ENCODE measurements at regions not wholly inside any gene's neighbourhood (a gene's known extent, or its start where the extent isn't known, plus 50 kb on each side); places are given as distances from the start of the nearest gene placed in this dataset.

DNA sequence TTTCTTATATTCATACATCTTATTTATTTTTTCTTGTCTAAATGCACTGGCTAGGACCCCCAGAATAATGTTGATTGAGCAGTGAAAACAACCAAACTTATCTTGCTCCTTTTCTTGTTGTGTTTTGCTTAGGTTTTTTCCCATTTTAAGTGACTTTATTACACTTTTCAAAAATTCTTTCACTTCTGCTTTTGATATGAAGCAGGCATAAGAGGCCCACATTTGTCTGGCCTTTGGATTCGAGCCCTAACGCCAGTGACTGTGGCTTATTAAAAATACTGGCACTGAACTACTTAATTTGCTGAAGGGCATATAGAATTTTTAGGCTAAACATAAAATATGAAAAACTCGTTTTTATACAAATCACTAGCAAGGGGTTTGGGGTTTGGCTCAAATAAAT lies 197.0 kb downstream of the ASB9 start:
- FAIRE-seq (no peak), DNase-seq (ENCODE audit: low spot score) (no peak), ATAC-seq (no peak)
- no peak overlapping the region for H3K9ac ChIP-seq (ENCODE audit: insufficient read depth, low read depth, low read length)
- H2AFZ ChIP-seq (ENCODE audit: low read length), result no peak overlapping the region
- no peaks in the 10 kb centered on the region for H3K36me3 ChIP-seq (replicated peaks in 1 of 2; ENCODE audit: control insufficient read depth in 1 of 2, insufficient read depth in 2 of 2, low read length in 2 of 2)
- TF ChIP-seq SOX5 (CRISPR knock-in tag; IDR thresholded peaks at IDR 0.05; ENCODE audit: borderline replicate concordance) (no peak), PHF21A (CRISPR knock-in tag; IDR thresholded peaks at IDR 0.05) (no peak), ZNF567 (CRISPR knock-in tag; IDR thresholded peaks at IDR 0.05; ENCODE audit: borderline replicate concordance) (no peak), CHD4 (IDR thresholded peaks at IDR 0.05; ENCODE audit: borderline replicate concordance, low read length) (no peak), TSC22D2 (CRISPR knock-in tag; IDR thresholded peaks at IDR 0.05; ENCODE audit: borderline replicate concordance) (no peak), JARID2 (CRISPR knock-in tag; IDR thresholded peaks at IDR 0.05; ENCODE audit: insufficient replicate concordance) (no peak), NAIF1 (CRISPR knock-in tag; IDR thresholded peaks at IDR 0.05; ENCODE audit: borderline replicate concordance) (no peak), ZNF160 (CRISPR knock-in tag; IDR thresholded peaks at IDR 0.05) (no peak), FOXO1 (CRISPR knock-in tag; IDR thresholded peaks at IDR 0.05) (no peak), ZNF644 (CRISPR knock-in tag; IDR thresholded peaks at IDR 0.05; ENCODE audit: low read depth) (no peak), TOPORS (CRISPR knock-in tag; IDR thresholded peaks at IDR 0.05) (no peak), ZNF256 (CRISPR knock-in tag; conservative IDR thresholded peaks at IDR 0.05) (no peak), ZFY (CRISPR knock-in tag; IDR thresholded peaks at IDR 0.05) (no peak)
- TF ChIP-seq, protein P1, sequence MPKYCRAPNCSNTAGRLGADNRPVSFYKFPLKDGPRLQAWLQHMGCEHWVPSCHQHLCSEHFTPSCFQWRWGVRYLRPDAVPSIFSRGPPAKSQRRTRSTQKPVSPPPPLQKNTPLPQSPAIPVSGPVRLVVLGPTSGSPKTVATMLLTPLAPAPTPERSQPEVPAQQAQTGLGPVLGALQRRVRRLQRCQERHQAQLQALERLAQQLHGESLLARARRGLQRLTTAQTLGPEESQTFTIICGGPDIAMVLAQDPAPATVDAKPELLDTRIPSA (CRISPR knock-in tag; IDR thresholded peaks at IDR 0.05; ENCODE audit: borderline replicate concordance), result no peak
- TF ChIP-seq, protein P2, sequence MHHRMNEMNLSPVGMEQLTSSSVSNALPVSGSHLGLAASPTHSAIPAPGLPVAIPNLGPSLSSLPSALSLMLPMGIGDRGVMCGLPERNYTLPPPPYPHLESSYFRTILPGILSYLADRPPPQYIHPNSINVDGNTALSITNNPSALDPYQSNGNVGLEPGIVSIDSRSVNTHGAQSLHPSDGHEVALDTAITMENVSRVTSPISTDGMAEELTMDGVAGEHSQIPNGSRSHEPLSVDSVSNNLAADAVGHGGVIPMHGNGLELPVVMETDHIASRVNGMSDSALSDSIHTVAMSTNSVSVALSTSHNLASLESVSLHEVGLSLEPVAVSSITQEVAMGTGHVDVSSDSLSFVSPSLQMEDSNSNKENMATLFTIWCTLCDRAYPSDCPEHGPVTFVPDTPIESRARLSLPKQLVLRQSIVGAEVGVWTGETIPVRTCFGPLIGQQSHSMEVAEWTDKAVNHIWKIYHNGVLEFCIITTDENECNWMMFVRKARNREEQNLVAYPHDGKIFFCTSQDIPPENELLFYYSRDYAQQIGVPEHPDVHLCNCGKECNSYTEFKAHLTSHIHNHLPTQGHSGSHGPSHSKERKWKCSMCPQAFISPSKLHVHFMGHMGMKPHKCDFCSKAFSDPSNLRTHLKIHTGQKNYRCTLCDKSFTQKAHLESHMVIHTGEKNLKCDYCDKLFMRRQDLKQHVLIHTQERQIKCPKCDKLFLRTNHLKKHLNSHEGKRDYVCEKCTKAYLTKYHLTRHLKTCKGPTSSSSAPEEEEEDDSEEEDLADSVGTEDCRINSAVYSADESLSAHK (CRISPR knock-in tag; IDR thresholded peaks at IDR 0.05; ENCODE audit: borderline replicate concordance), result no peak
- H3K4me1 ChIP-seq (ENCODE audit: insufficient read depth, low read length), result no peaks in the 10 kb centered on the region
- H3K4me2 ChIP-seq (ENCODE audit: low read depth, low read length), result no peak overlapping the region
- 64% methylated on average over 3 of the region's 3 CpGs for WGBS (ENCODE audit: low lambda C conversion rate)
- H4K20me1 ChIP-seq (ENCODE audit: insufficient read depth, low read length), result no peaks in the 10 kb centered on the region
- CTCF ChIA-PET (ENCODE audit: low intra/inter-chr PET ratio, low total read pairs), result no interaction called here
- in situ Hi-C loops (cut with HindIII; ENCODE audit: extremely low pct_ligation_motif_present, low pct_unique_long_range_greater_than_20kb) (no loop called here), intact Hi-C loops (cut with micrococcal nuclease; ENCODE audit: unreplicated experiment) (no loop called here)
- POLR2A ChIA-PET, result no interaction called here
- H3K79me2 ChIP-seq (ENCODE audit: insufficient read depth, low read length), result no peaks in the 10 kb centered on the region
- no peak overlapping the region for H3K27ac ChIP-seq (ENCODE audit: extremely low read length, insufficient read depth, low read length)
- H3K27me3 ChIP-seq (ENCODE audit: control insufficient read depth in 1 of 2, insufficient read depth in 2 of 2, low read length in 2 of 2), result no peaks in the 10 kb centered on the region
- BruUV-seq (replicated peaks), result no TSS peak
- H3K4me3 ChIP-seq (replicated peaks in 1 of 3; ENCODE audit: insufficient read depth in 1 of 3, low read depth in 2 of 3, low read length in 3 of 3), result no peak overlapping the region
- no peaks in the 10 kb centered on the region for H3K9me3 ChIP-seq (ENCODE audit: low read length)

Data from HepG2 (cell line).